Tibial artery (tissue), 4 donors: ENCODE measurements at regions not wholly inside any gene's neighbourhood (a gene's known extent, or its start where the extent isn't known, plus 50 kb on each side); places are given as distances from the start of the nearest gene placed in this dataset.

Source experiments
- DNase-seq, 2 donors: peaks; one replicate each; pipeline ENCODE4 v3.0.0-alpha.2; 2019
- H3K27ac ChIP-seq, 2 donors: fragments of 200-600 bp; sonication (generic) in 1 of 2; 1 replicate in 1 of 2; 2 replicates in 1 of 2; pipeline ENCODE4 v1.5.1; 2018 to 2019; ENCODE audit warnings: mild to moderate bottlenecking in 1 of 2
- H3K27me3 ChIP-seq, 2 donors: fragments of 200-600 bp; sonication (generic) in 1 of 2; one replicate each; pipeline versions ENCODE4 v1.5.1 to v1.6.0; 2016 to 2019
- H3K36me3 ChIP-seq, 3 donors: fragments of 200-600 bp; sonication (generic) in 2 of 3; one replicate each; pipeline ENCODE4 v1.5.1; 2016 to 2019; ENCODE audit warnings: mild to moderate bottlenecking in 2 of 3
- H3K4me1 ChIP-seq, 4 donors: fragments of 200-600 bp; sonication (generic) in 2 of 4; 1 replicate in 3 of 4; 2 replicates in 1 of 4; pipeline ENCODE4 v1.5.1; 2016 to 2019
- H3K4me3 ChIP-seq, 2 donors: fragments of 200-600 bp; sonication (generic) in 1 of 2; 1 replicate in 1 of 2; 2 replicates in 1 of 2; pipeline ENCODE4 v1.5.1; 2018 to 2019; ENCODE audit warnings: mild to moderate bottlenecking in 2 of 2
- H3K9me3 ChIP-seq, 3 donors: fragments of 200-600 bp; sonication (generic) in 1 of 3; one replicate each; pipeline ENCODE4 v1.5.1; 2016 to 2019
- CTCF ChIP-seq, 2 experiments: fragments of 200-600 bp in 1 of 2; fragments of 450-650 bp in 1 of 2; IDR thresholded peaks; one replicate each; pipeline ENCODE4 v1.5.1; 2017 to 2019; ENCODE audit warnings: antibody characterized with exemption in 2 of 2, mild to moderate bottlenecking in 1 of 2, moderate library complexity in 1 of 2
- intact Hi-C: fragments of 100-400 bp; cut with DNase I; formaldehyde crosslinking; loops from one replicate; pipeline ENCODE4 v1.15.0; 2023; ENCODE audit warnings: low total_unique reads

GRCh38 chr4:3353752-3354454, 61.1 kb downstream of the RGS12 start:
- no peak overlapping the region for H3K27ac ChIP-seq

GRCh38 chr4:3354455-3354811, 61.6 kb downstream of the RGS12 start:
- Histone ChIP-seq H3K4me3 (no peak overlapping the region), H3K36me3 (no peaks in the 10 kb centered on the region), H3K27me3 (no peaks in the 10 kb centered on the region), H3K4me1 (no peaks in the 10 kb centered on the region), H3K9me3 (peaks cover 0 to 3% (median 0%) of the 10 kb centered on the region in 3 donors), H3K27ac (no peak overlapping the region)
- intact Hi-C loops: no loop called here
- DNase-seq: no peak
- TF ChIP-seq CTCF (IDR thresholded peaks at IDR 0.05): no peak

More at GRCh38 chr4:3353752-3354454, 61.1 kb downstream of the RGS12 start:
- Histone ChIP-seq H3K4me1 (no peaks in the 10 kb centered on the region), H3K36me3 (no peaks in the 10 kb centered on the region), H3K27me3 (no peaks in the 10 kb centered on the region), H3K9me3 (peaks cover 0 to 3% (median 0%) of the 10 kb centered on the region in 3 donors), H3K4me3 (no peak overlapping the region)
- DNase-seq: no peak
- no peak for TF ChIP-seq CTCF (IDR thresholded peaks at IDR 0.05)
- intact Hi-C loops: no loop called here

DNA sequence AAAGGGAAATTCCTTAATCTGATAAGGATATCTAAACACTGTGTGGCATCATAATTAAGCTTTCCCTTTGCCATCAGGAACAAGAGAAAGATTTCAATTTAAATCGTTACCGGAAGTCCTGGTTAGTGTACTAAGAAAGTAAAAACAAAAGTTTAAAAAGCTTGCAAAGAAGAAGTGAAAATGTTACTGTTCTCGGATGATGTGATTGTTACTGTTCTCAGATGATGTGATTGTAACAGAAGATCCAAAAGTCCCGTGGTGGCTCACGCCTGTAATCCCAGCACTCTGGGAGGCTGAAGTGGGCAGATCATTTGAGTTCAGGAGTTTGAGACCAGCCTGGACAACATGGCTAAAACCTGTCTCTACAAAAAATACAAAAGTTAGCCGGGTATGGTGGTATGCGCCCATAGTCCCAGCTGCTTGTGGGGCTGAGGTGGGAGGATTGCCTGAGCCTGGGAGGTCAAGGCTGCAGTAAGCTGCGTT, 62.5 kb downstream of the RGS12 start:
- TF ChIP-seq CTCF (IDR thresholded peaks at IDR 0.05): no peak
- DNase-seq: no peak
- H3K27me3 ChIP-seq: no peaks in the 10 kb centered on the region
- H3K4me3 ChIP-seq: no peak overlapping the region
- no peaks in the 10 kb centered on the region for H3K4me1 ChIP-seq
- peaks cover 0 to 3% (median 0%) of the 10 kb centered on the region in 3 donors for H3K9me3 ChIP-seq
- no peaks in the 10 kb centered on the region for H3K36me3 ChIP-seq
- no peak overlapping the region for H3K27ac ChIP-seq
- intact Hi-C loops: no loop called here

DNA sequence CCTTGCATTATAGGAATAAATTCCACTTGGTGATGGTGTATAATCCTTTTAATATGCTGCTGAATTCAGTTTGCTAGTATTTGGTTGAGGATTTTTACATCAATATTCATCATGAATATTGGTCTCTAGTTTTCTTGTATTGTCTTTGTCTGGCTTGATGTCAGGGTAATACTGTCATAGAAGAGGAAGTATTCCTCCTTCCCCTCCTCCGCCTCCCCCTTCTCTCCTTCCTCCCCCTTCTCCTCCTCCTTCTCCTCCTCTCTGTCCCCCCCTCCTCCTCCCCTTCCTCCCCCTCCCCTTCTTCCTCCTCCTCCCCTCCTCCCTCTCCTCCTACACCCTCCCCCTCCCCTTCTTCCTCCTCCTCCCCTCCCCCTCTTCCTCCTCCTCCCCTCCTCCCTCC, 65.8 kb downstream of the RGS12 start:
- Histone ChIP-seq H3K4me3 (no peak overlapping the region), H3K36me3 (no peaks in the 10 kb centered on the region), H3K4me1 (no peaks in the 10 kb centered on the region), H3K27me3 (no peaks in the 10 kb centered on the region), H3K27ac (no peak overlapping the region), H3K9me3 (peaks cover 0 to 3% (median 0%) of the 10 kb centered on the region in 3 donors)
- intact Hi-C loops: no loop called here
- DNase-seq: no peak
- TF ChIP-seq CTCF (IDR thresholded peaks at IDR 0.05): no peak

DNA sequence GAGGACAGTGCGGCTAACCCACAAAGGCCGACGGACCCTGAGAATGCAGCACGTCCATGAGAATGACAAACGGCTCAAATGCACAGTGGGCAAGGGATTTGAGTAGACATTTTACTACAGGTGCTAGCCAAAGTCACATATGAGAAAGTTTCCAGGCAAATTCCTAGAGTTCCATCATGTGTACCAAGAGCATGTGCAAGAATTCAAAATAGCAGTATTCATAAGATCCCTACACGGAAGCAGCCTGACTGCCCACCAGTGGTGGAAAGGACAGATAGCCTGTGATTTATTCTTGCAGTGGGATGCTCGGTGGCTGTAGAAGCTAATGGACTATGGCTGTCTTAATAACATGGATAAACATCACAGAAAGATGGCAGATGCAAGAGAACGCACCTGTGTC, 68.0 kb downstream of the RGS12 start:
- H3K27ac ChIP-seq: no peak overlapping the region
- no peak for TF ChIP-seq CTCF (IDR thresholded peaks at IDR 0.05)
- no peaks in the 10 kb centered on the region for H3K36me3 ChIP-seq
- H3K27me3 ChIP-seq: no peaks in the 10 kb centered on the region
- no peaks in the 10 kb centered on the region for H3K4me1 ChIP-seq
- DNase-seq: no peak
- peaks cover 0 to 3% (median 0%) of the 10 kb centered on the region in 3 donors for H3K9me3 ChIP-seq
- no peak overlapping the region for H3K4me3 ChIP-seq
- intact Hi-C loops: loop anchor here (10.0 kb wide), 1 partner anchor 64 kb away; no protein-coding TSS in a partner anchor
